HG02884 (cell line): ENCODE measurements at regions not wholly inside any gene's neighbourhood (a gene's known extent, or its start where the extent isn't known, plus 50 kb on each side); places are given as distances from the start of the nearest gene placed in this dataset.

Source experiments
- ATAC-seq: cut with Tn5 transposase; IDR thresholded peaks from one replicate; pipeline ENCODE4 v1.9.1; 2021; ENCODE audit warnings: mild to moderate bottlenecking, moderate library complexity; ENCODE audit not compliant: unreplicated experiment

DNA sequence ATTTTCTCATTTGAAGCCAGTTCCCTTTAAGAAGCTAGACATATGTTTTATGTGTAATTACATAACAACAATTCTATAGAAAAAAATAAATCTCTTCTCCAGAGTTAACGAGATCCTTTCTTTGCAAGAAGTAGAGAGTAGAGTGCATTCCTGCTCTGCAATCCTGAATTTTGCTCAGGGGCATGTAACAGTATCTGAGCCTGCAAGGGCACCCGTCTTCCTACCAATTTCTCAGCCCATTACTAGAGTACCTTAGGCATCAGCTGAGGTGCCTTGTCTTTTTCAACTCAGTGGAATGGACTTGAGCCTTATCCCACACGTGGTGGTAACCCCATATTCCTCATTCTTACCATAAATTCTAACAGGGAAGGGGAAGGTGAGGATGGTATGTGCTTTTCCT, 205.9 kb downstream of the IKZF2 start:
- ATAC-seq: no peak

GRCh38 chr2:212943351-212943750, 208.1 kb downstream of the IKZF2 start:
- ATAC-seq: no peak

- no peak for ATAC-seq
Observed at GRCh38 chr2:212941361-212941760, 210.1 kb downstream of the IKZF2 start.

GRCh38 chr2:212940816-212941215, 210.6 kb downstream of the IKZF2 start:
- ATAC-seq: no peak

DNA sequence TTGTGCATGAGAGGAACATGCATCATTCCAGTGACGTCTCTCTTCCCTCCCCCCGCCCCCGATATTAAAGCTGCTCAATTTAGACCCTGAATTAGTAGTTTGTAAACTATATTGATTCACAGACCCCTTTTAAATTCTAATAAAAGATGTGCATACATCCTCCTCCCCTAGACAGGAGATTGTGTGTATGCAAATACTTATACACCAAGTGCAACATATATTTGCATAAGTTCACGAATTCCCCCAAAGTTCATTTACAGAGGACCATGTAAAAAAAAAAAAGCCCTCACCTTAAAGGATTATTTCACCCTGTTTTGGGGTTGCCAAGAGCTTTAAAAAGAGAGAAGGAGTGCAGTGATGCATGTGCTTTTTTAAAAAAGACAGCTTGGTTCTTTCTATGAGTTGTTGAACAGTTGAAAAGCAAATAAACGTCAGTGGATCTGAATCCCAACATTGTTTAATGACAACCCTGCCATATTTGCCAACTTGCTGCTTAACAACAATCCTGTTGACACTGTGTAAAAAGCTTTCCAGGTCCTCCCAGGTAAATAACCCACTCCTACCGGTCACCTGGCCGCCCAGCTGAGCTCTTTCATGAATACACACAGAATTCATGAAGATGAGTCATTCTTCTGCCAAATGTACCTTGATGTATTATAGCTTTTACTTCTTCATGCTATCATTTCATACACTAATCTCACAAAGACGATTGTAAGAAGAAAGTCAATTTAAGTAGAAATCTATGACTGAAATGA, 211.5 kb downstream of the IKZF2 start:
- ATAC-seq: no peak

GRCh38 chr2:212938144-212938793, 213.1 kb downstream of the IKZF2 start:
- no peak for ATAC-seq

DNA sequence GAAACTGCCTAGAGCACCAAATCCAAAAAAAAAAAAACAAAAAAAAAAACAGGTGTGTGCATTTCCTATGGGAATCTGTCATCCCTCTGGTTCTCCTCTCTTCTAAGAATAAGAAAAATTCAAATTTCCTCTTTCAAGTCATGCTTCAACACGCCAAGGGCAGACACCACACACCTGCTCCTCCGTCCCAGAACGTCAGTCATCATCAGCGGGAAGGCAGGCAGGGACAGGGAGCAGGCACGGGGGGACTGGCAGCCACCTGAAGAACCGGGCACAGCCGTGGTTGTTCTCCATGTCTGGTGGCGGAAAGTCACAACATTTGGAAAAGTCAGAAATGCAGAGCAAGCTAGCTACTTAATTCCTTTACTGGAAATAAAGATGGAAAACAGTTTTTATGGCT, 214.8 kb downstream of the IKZF2 start:
- no peak for ATAC-seq

- no peak for ATAC-seq
Observed at GRCh38 chr2:212935752-212936151, 215.7 kb downstream of the IKZF2 start.

- ATAC-seq: no peak
Observed at GRCh38 chr2:212931271-212931670, 220.1 kb downstream of the IKZF2 start.

GRCh38 chr2:212930556-212931260, 220.7 kb downstream of the IKZF2 start:
- no peak for ATAC-seq

DNA sequence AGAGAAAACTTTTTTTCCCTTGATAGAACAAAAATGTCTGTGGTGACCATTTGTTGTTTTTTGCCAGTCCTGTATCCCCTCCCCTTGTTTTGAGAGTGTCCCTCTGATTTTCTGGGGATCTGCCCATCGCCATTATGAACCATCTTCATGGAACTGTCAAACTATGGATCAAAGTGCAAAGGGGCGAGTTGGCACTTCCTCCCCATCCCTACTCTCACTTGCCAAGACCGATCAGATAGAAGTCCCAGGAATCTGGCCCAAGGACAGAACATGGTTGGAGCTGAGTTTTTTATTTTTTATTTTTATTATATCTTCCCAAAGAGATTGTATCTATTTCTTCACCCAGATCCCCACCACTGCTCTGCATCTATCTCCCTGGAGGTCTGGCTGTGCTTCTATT, 221.4 kb downstream of the IKZF2 start:
- no peak for ATAC-seq

DNA sequence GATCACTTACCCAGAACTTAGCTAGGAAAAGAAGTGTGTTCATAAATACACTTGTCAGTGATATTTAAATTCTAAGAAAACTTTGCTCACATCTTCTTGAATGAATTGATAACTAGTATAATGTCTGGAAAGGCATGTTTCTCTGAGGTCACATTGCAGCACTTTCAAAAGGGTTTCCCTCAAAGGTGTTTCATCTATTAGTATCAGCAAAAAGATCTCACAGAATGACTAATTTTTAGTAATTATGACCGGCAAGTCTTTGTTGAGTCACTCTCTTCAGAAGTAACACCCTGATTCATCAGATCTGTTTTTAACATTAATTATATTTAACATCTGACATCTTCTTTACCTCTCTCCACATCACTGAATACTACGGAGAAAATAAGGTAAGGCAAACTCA, 222.3 kb downstream of the IKZF2 start:
- no peak for ATAC-seq

GRCh38 chr2:212928681-212929080, 222.7 kb downstream of the IKZF2 start:
- ATAC-seq: no peak

DNA sequence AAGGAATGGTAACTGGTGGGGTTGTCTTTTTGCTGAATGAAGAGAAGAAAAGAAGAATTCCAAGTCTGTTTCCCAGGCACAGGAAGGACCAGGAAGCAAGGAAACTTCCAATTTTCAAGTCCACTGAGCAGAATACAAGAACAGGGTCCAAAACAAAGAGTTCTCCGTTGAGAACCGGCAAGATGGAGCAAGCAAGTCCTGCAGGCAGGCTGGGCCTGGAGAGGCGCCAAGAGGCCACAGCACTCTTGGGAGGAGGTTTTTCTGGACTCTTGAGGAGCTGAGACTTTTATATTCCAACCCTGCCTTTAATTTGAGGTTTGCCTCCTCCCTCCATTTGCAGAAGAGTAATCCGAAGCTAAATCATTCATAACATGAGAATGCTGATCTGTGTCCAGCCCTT, 224.5 kb downstream of the IKZF2 start:
- ATAC-seq: no peak

GRCh38 chr2:212923393-212923792, 228.0 kb downstream of the IKZF2 start:
- no peak for ATAC-seq

DNA sequence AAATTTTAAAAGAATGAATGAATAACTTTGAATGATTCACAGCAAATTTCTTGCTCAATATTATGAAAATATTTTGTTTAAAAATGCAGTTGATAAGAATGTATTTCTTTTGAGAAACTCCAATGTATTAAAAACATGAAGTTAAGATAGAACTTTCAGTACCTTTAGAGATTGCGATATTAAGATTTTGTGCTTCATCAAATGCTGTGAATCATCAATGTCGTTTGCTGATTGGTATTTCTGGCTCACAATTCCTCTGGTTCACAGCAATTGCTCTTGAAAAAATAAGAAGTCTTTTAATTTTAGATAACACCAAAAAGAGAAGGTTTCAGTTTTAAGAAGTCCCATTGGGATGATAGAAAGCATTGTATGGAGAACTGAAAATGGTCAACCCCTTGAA, 228.7 kb downstream of the IKZF2 start:
- ATAC-seq: no peak

DNA sequence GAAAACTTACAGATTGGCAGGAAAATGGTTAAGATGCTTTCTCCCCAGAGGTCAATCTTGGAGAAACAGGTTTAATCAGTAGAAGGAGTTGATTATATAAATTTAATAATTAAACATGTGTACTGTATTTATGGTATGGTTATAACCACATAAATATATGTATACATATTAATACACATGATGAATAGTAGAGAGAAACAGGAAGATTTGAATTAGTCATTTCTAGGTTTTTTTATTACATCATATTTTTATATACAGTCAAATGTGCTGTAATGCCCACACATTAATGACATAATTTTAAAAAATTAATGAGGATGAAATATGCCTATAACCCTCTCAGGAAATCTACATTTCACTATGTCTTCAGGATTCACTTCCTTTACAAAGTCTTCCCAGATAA, 229.7 kb downstream of the IKZF2 start:
- no peak for ATAC-seq

DNA sequence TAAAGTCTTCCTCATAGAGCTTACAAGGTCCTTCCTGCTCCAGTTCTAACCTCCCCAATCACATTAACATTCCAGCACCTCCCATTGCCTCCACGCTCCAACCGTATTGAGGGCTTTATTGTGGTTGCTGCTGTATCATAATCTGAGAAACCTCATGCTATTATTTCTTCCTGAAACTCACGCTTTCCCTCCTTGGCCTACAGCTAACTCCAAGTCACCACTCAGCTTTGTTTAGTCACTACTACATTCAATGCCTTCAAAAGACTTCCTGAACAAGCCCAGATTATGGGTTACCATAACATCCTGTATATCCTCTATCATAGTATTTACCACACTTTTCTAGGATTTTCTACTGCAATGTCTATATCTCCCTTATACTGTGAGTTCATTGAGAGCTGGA, 230.4 kb downstream of the IKZF2 start:
- no peak for ATAC-seq

DNA sequence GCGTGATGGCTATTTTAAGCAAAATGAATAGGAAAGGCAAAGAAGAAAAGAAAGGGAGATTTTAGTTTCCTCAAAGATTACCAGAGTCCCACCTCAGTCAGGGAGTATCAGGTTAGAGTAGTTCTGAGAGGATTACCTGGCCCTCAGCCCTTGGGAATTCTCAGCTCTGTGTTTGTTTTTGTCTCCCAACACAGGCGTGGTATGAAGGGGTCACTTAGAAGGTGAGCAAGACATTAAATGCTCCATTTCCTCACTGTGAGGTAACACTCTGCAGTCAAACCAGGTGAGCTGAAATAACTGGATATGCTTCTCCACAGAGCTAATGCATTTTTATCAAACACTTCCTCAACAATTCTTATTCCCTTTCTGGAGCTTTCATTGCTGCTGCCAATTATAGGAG, 232.2 kb downstream of the IKZF2 start:
- no peak for ATAC-seq

DNA sequence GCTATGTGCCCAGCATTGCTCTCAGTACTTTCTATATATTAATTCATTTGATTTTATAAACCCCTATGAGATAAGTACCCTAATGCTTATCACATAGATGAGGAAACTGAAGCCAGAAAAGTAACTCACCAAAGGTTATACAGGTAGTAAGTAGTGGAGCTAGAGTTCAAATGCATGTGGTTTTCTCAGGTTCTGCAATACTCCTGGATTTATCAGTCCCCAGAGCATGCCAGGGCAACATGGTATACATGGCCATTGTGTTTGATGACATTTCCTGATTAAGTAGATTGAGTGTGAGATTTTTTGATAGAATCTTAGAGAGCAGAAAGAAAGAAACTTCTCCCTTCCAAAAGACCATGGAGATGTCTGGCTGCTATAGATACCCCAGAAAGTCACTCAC, 233.1 kb downstream of the IKZF2 start:
- no peak for ATAC-seq

DNA sequence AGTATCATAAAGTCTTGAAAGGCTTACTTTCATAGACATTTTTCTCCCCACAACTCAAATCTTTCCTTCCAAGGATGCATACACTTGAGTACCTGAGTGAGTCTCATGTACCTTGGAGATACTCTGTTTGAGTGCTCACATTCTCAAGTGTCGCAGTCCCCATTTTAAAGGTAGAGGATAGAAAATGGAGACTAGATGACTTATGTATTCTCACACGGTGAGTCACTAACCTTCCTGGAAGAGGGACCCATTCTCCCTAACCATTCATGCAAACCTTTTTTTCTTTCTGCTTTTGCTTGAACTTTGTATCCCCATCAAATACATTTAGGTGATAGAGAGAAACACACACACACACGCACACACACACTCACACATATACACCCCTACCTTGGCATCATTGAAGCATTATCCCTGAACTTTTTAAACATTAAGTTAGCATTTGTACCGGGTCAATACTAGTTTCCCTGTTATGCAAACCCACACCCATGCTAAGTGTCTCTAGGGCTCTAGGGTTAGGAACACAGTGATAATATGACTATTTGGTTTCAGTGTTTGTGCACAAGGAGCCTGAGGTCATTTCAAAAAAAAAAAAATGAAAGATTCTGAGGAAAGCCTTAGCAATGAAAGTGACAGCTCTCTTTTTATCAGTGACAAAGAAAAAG, 236.2 kb downstream of the IKZF2 start:
- peak; percentile 59 for ATAC-seq

GRCh38 chr2:212914392-212914791, 237.0 kb downstream of the IKZF2 start:
- no peak for ATAC-seq
